Gastrocnemius medialis (tissue), 4 donors: ENCODE measurements at regions not wholly inside any gene's neighbourhood (a gene's known extent, or its start where the extent isn't known, plus 50 kb on each side); places are given as distances from the start of the nearest gene placed in this dataset.
"Not testable (repeated sequence)": the region's sequence is repeated elsewhere in the genome, so short reads cannot be mapped to it uniquely, and the experiment has no call there.

Experiments used
- ATAC-seq, 2 donors: fragments of 150-250 bp; one replicate each; pipeline ENCODE4 v1.9.1; 2016
- DNase-seq, 2 donors: peaks; one replicate each; pipeline ENCODE4 v3.0.0-alpha.2; 2019
- H3K27ac ChIP-seq, 4 donors: fragments of 200-600 bp; sonication (generic); 1 replicate in 1 of 4; 2 replicates in 3 of 4; pipeline ENCODE4 v1.5.1; 2016 to 2018; ENCODE audit warnings: mild to moderate bottlenecking in 2 of 4, moderate library complexity in 1 of 4
- H3K27me3 ChIP-seq, 3 donors: fragments of 200-600 bp; sonication (generic) in 2 of 3; 1 replicate in 1 of 3; 2 replicates in 2 of 3; pipeline versions ENCODE4 v1.5.1 to v1.6.0; 2016 to 2019; ENCODE audit warnings: mild to moderate bottlenecking in 1 of 3, moderate library complexity in 1 of 3
- H3K36me3 ChIP-seq, 2 donors: fragments of 200-600 bp; sonication (generic) in 1 of 2; one replicate each; pipeline ENCODE4 v1.5.1; 2017 to 2018
- H3K4me1 ChIP-seq, 2 donors: fragments of 200-600 bp; sonication (generic) in 1 of 2; one replicate each; pipeline ENCODE4 v1.5.1; 2016 to 2017; ENCODE audit warnings: mild to moderate bottlenecking in 2 of 2
- H3K4me3 ChIP-seq, 4 donors: fragments of 200-600 bp; sonication (generic) in 3 of 4; 1 replicate in 1 of 4; 2 replicates in 3 of 4; pipeline ENCODE4 v1.5.1; 2016 to 2019; ENCODE audit warnings: mild to moderate bottlenecking in 2 of 4
- H3K9me3 ChIP-seq, 3 donors: fragments of 200-600 bp; sonication (generic) in 2 of 3; 1 replicate in 1 of 3; 2 replicates in 2 of 3; pipeline ENCODE4 v1.5.1; 2016 to 2019
- CTCF ChIP-seq, 5 experiments: fragments of 450-650 bp in 3 of 5; fragments of 200-600 bp in 2 of 5; sonication (generic) in 2 of 5; IDR thresholded peaks in 4 of 5; conservative IDR thresholded peaks in 1 of 5; 1 replicate in 4 of 5; 2 replicates in 1 of 5; pipeline ENCODE4 v1.5.1; 2016 to 2019; ENCODE audit warnings: antibody characterized with exemption in 5 of 5, mild to moderate bottlenecking in 3 of 5, moderate library complexity in 3 of 5
- POLR2A ChIP-seq, 2 donors: fragments of 450-650 bp; IDR thresholded peaks; one replicate each; pipeline ENCODE4 v1.6.1; 2017; ENCODE audit warnings: antibody characterized with exemption in 2 of 2, mild to moderate bottlenecking in 2 of 2, moderate library complexity in 2 of 2
- in situ Hi-C, 4 donors: fragments of 200-750 bp; cut with MboI; loops; one replicate each; pipeline versions ENCODE4 v1.15.0 to v1.8.0; 2017; ENCODE audit warnings: low sequenced_read_pairs in 4 of 4
- intact Hi-C: fragments of 100-400 bp; cut with DNase I; formaldehyde crosslinking; loops from one replicate; pipeline ENCODE4 v1.15.1; 2023; ENCODE audit warnings: low total_unique reads

- no peak overlapping the region for H3K27ac ChIP-seq
- no peaks in the 10 kb centered on the region for H3K9me3 ChIP-seq
- TF ChIP-seq CTCF (IDR thresholded peaks at IDR 0.05 in 4 of 5, conservative IDR thresholded peaks at IDR 0.05 in 1 of 5) = no peak
- TF ChIP-seq POLR2A (IDR thresholded peaks at IDR 0.05) = no peak
- no peak for DNase-seq
- ATAC-seq = no peak
- in situ Hi-C loops (no loop called here), intact Hi-C loops (no loop called here)
- H3K4me1 ChIP-seq = no peaks in the 10 kb centered on the region
- no peaks in the 10 kb centered on the region for H3K36me3 ChIP-seq
- H3K4me3 ChIP-seq = no peak overlapping the region
- H3K27me3 ChIP-seq = no peaks in the 10 kb centered on the region
These were observed 387.5 kb downstream of the TMEM121 start for GRCh38 chr14:105913861-105914260.

GRCh38 chr14:105914281-105914680, 387.9 kb downstream of the TMEM121 start:
- ATAC-seq, H3K27ac ChIP-seq, H3K27me3 ChIP-seq, H3K4me1 ChIP-seq, H3K9me3 ChIP-seq, in situ Hi-C loops, H3K4me3 ChIP-seq, intact Hi-C loops, H3K36me3 ChIP-seq, DNase-seq: not testable (repeated sequence)

GRCh38 chr14:105914738-105915385, 388.5 kb downstream of the TMEM121 start:
- no peaks in the 10 kb centered on the region for H3K4me1 ChIP-seq
- TF ChIP-seq POLR2A (IDR thresholded peaks at IDR 0.05) (no peak), CTCF (IDR thresholded peaks at IDR 0.05 in 4 of 5, conservative IDR thresholded peaks at IDR 0.05 in 1 of 5) (no peak)
- intact Hi-C loops = no loop called here
- no peaks in the 10 kb centered on the region for H3K36me3 ChIP-seq
- H3K9me3 ChIP-seq = no peaks in the 10 kb centered on the region
- in situ Hi-C loops = no loop called here
- no peaks in the 10 kb centered on the region for H3K27me3 ChIP-seq
- DNase-seq = no peak
- no peak overlapping the region for H3K27ac ChIP-seq
- ATAC-seq = no peak
- H3K4me3 ChIP-seq = no peak overlapping the region

GRCh38 chr14:105915546-105915945, 389.2 kb downstream of the TMEM121 start:
- in situ Hi-C loops, ATAC-seq, H3K27me3 ChIP-seq, DNase-seq, H3K36me3 ChIP-seq, H3K27ac ChIP-seq, intact Hi-C loops, H3K4me3 ChIP-seq, H3K9me3 ChIP-seq, H3K4me1 ChIP-seq: not testable (repeated sequence)

GRCh38 chr14:105917136-105917932, 391.0 kb downstream of the TMEM121 start:
- H3K27ac ChIP-seq, H3K4me1 ChIP-seq, H3K4me3 ChIP-seq, H3K27me3 ChIP-seq, ATAC-seq, DNase-seq, in situ Hi-C loops, H3K9me3 ChIP-seq, intact Hi-C loops, H3K36me3 ChIP-seq: not testable (repeated sequence)

GRCh38 chr14:105917933-105918436, 391.6 kb downstream of the TMEM121 start:
- in situ Hi-C loops = no loop called here
- no peaks in the 10 kb centered on the region for H3K4me1 ChIP-seq
- no peak for TF ChIP-seq POLR2A (IDR thresholded peaks at IDR 0.05)
- TF ChIP-seq CTCF (IDR thresholded peaks at IDR 0.05 in 4 of 5, conservative IDR thresholded peaks at IDR 0.05 in 1 of 5) = no peak
- H3K27me3 ChIP-seq = no peaks in the 10 kb centered on the region
- ATAC-seq (no peak), DNase-seq (no peak)
- H3K9me3 ChIP-seq = no peaks in the 10 kb centered on the region
- intact Hi-C loops = no loop called here
- H3K4me3 ChIP-seq = no peak overlapping the region
- H3K36me3 ChIP-seq = no peaks in the 10 kb centered on the region
- no peak overlapping the region for H3K27ac ChIP-seq
